Osteoblast (primary cell): ENCODE measurements at regions not wholly inside any gene's neighbourhood (a gene's known extent, or its start where the extent isn't known, plus 50 kb on each side); places are given as distances from the start of the nearest gene placed in this dataset.

ENCODE experiments used
- DNase-seq: peaks from one replicate; pipeline ENCODE4 v3.0.0; 2011; ENCODE audit warnings: low spot score, mixed read lengths; ENCODE audit not compliant: insufficient read length; ENCODE audit errors: missing footprints
- H2AFZ ChIP-seq: 2 replicates; pipeline ENCODE4 v1.6.0; 2011; ENCODE audit warnings: mild to moderate bottlenecking, low read length
- H3K27ac ChIP-seq: 2 replicates; pipeline ENCODE4 v1.5.1; 2011; ENCODE audit warnings: mild to moderate bottlenecking, low read depth, low read length, moderate library complexity
- H3K27me3 ChIP-seq: 2 replicates; pipeline ENCODE4 v1.6.0; 2012; ENCODE audit warnings: mild to moderate bottlenecking, control low read depth, inconsistent platforms, low read length, moderate library complexity; ENCODE audit not compliant: insufficient read depth
- H3K36me3 ChIP-seq: 2 replicates; pipeline ENCODE4 v1.5.1; 2011; ENCODE audit warnings: mild to moderate bottlenecking, low read length, control low read depth, moderate library complexity; ENCODE audit not compliant: insufficient read depth
- H3K4me1 ChIP-seq: 2 replicates; pipeline ENCODE4 v1.5.1; 2011; ENCODE audit warnings: mild to moderate bottlenecking, low read length, control low read depth, moderate library complexity; ENCODE audit not compliant: insufficient read depth
- H3K4me2 ChIP-seq: 2 replicates; pipeline ENCODE4 v1.6.0; 2011; ENCODE audit warnings: mild to moderate bottlenecking, low read length; ENCODE audit not compliant: insufficient read depth
- H3K4me3 ChIP-seq: fragments of 200-600 bp; sonication (generic); 3 replicates; pipeline ENCODE4 v1.5.1; 2012; ENCODE audit warnings: mild to moderate bottlenecking, low read length, inconsistent platforms; ENCODE audit not compliant: insufficient read depth
- H3K79me2 ChIP-seq: 2 replicates; pipeline ENCODE4 v1.6.0; 2012; ENCODE audit warnings: mild to moderate bottlenecking, low read length, control low read depth, inconsistent platforms; ENCODE audit not compliant: insufficient read depth
- H3K9me3 ChIP-seq: 2 replicates; pipeline ENCODE4 v1.5.1; 2011; ENCODE audit warnings: low read depth, low read length, control low read depth
- H4K20me1 ChIP-seq: 2 replicates; pipeline ENCODE4 v1.6.0; 2012; ENCODE audit warnings: mild to moderate bottlenecking, low read length, control low read depth; ENCODE audit not compliant: insufficient read depth
- CTCF ChIP-seq: IDR thresholded peaks from 2 replicates; pipeline ENCODE4 v1.5.1; 2011; ENCODE audit warnings: mild to moderate bottlenecking, low read depth, low read length, moderate library complexity; ENCODE audit errors: extremely low read depth

GRCh38 chr4:156006192-156006591 is 52.5 kb upstream of the CTSO start:
- no peak overlapping the region for H3K27ac ChIP-seq
- no peak overlapping the region for H3K4me2 ChIP-seq
- TF ChIP-seq CTCF, result no peak

More at GRCh38 chr4:156006192-156006591, 52.5 kb upstream of the CTSO start:
- H3K9me3 ChIP-seq, result no peaks in the 10 kb centered on the region
- H3K4me1 ChIP-seq, result no peaks in the 10 kb centered on the region
- no peaks in the 10 kb centered on the region for H4K20me1 ChIP-seq
- H3K79me2 ChIP-seq, result no peaks in the 10 kb centered on the region
- H2AFZ ChIP-seq, result no peak overlapping the region
- no peak overlapping the region for H3K4me3 ChIP-seq
- no peak for DNase-seq
- no peaks in the 10 kb centered on the region for H3K36me3 ChIP-seq
- no peaks in the 10 kb centered on the region for H3K27me3 ChIP-seq
